ENCODE measurements at regions not wholly inside any gene's neighbourhood (a gene's known extent, or its start where the extent isn't known, plus 50 kb on each side); places are given as distances from the start of the nearest gene placed in this dataset.

DNA sequence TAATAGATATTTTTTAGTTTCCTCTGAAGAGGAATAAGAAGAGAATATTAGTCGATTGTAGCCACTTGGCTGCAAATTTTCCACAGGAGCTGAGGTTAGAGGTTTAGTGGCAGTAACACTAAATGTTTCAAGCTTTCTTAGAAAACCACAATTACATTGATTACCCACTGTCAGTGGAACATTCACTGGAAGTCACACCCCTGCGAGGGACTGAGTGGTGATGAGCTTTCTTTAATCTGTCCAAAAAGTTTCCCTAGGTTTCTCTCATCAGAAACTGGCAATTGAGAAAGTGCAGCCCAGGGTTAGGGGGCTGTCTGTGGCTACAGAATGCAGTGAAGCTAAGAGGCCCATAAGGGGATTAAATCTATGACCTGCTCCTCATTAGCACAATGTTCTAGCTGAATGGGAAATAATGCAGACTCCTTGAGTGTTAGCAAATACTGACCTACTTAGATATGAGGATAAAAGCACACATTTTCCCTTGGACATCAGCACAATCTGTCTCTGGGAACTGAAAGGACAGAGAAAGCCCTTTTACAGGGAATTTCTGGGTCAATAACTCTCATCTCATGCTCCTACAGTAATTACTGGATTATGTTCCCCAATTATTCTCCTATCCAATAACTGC lies 189.5 kb downstream of the FAM76B start:
- no peak for TF ChIP-seq POLR2A (IDR thresholded peaks at IDR 0.05; ENCODE audit: low read depth, low read length)
- TF ChIP-seq POLR2AphosphoS5 (IDR thresholded peaks at IDR 0.05; ENCODE audit: low read depth, low read length), result no peak
